COLO668 (cell line): ENCODE measurements at regions not wholly inside any gene's neighbourhood (a gene's known extent, or its start where the extent isn't known, plus 50 kb on each side); places are given as distances from the start of the nearest gene placed in this dataset.
A peak's percentile ranks its signal among the peaks of the same experiment; 100 is the strongest.
"Not testable (repeated sequence)": the region's sequence is repeated elsewhere in the genome, so short reads cannot be mapped to it uniquely, and the experiment has no call there.

Experiments used
- DNase-seq: peaks from one replicate; lab custom pipeline; 2025; ENCODE audit not compliant: unreplicated experiment; lab: John Stamatoyannopoulos, UW

DNA sequence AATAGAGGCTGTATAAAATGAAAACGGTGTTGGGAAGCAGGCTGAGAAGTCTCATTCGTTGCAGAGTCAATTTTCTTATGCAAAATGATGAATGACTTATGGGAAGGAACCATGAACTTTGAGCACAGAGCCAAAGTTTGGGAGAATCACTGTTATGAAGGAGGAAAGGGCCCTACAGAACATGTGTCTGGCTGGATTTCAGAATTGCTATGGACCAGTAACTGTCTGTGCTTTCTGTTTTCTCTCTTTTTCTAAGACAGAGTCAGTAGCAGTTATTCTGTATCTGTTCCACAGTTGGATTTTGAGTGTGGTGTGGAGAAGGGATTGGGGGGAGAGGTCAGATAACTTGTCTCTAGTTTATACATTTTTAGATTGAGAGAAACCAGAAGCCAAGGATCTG lies 265.0 kb upstream of the HS3ST1 start:
- no peak for DNase-seq

DNA sequence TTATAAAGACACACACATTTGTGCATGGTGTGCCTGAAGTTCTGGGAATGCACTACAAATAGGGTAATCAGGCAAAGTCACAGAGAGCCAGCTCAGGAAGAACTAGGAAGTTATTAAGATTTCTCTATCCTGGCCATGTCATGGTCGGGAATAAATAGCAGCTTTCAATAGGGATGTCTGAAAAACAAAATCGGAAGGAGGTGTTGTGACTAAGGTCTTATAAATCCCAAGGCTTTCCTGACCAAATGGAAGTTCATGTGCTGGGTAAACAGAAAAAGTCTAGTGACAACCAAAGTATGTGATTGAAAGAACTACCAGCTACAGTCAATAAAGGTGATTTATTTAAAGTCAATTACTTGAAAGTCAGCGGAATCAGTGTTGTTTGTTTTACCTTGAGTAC lies 262.5 kb upstream of the HS3ST1 start:
- DNase-seq: no peak

DNA sequence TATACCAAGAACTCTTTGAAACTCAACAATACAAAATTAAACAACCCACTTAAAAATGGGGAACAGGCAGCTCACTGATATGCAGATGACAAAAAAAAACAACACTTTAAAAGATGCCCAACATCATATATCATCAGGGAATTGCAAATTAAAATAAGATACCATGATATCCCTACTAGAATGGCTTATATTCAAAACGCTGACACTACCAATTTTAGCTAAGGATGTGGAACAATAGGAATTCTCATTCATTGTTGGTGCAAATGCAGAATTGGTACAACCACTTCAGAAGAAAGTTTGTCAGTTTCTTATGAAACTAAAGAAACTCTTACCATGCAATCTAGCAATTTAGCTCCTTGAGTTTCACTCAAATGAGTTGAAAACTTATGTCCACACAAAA lies 259.0 kb upstream of the HS3ST1 start:
- no peak for DNase-seq

DNA sequence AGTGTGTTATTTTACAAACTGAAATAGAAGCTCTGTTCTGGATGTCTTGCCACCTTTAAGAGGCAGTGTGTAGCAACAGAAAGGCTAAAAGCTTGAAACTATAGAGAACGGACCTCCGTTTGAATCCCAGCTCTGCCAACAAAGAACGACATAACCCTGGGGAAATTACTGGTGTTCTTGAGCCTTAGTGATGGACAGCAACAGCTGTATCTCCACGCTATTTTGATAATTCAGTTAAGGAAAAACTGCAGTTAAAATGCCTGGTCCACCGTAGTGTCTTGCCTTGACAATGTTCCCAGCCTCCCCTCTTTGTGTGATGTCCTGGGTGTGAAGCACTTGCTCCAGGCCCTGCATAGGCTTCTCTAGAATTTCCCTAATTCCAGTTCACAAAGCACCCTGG lies 256.8 kb upstream of the HS3ST1 start:
- DNase-seq: no peak

DNA sequence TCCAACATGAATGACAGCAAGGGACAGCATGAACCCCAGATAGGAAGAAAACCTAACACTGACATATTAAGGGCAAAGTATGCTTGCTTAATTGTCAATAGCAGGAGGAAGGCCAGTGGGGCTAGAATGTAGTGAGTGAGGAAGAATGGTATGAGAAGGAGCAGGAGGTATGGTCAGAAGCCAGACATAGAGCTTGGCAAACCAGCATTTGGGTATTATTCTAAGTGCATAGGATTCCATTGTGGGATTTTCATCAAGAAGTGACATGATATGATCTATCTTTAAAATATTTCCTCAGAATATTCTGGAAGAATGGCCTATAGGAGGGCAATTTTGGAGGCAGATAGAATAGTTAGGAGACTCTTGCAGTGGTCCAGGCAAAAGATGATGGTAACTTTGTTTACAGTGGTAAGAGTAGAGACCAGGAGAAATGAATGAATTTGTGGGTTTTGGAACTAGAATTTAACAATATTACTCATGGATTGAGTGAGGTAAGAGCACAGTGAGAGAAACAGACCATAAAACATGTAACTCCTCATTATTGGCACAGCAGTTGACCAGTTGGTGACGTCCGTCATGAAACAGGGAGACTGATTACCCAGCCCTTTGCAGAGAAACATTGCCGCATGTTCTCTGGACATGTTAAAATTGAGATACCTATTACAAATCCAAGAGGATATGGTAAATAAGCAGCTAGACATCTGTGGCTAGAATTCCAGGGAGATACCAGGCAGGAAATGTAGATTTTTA lies 246.5 kb upstream of the HS3ST1 start:
- no peak for DNase-seq

DNA sequence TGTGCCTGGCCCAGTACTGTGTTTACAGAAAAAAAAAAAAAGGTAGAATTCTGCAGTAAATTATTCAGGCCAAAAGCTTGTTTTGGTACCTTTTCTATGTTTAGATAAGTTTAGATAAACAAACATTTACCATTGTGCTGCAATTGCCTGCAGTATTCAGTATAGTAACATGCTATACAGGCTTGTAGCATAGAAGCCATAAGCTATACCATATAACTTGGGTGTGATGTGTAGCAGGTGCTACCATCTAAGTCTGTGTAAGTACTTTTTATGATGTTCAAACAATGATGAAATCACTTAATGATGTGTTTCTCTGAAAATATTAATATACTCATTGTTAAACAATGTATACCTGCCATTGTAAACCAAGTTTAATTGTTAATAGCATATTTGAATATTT lies 241.6 kb upstream of the HS3ST1 start:
- DNase-seq: no peak

DNA sequence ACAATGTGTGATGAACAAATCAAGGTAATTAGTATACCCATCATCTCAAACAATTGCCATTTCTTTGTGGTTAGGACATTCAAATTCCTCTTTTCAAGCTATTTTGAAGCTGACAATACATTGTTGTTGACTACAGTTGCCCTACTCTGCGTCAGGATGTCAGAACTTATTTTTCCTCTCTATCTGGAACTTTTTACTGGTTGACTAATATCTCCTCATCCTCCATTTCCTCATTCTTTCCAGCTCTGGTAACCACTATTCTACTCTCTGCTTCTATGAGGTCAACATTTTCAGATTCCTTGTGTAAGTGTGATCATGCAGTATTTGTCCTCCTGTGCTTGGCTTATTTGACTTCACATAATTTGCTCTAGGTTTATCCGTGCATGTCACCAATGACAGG lies 240.5 kb upstream of the HS3ST1 start:
- DNase-seq: no peak

DNA sequence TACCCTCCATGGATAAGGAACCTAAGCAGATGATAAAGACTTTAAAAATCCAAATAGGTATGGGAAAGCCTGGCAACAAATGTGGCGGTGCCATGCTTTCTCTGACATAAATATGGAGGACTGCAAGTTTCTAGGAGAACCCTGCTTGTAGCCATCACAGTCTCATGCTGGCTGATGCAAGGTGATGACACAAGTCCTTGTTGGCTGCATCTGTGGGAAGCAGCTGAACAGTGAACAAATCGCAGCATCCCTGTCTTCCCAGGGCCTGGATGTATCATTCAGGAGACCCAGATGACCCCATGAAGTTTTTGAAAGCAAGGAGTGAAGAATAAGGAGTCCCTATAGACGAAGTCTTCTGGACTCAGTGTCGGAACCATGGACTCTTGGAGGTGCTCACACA lies 234.4 kb upstream of the HS3ST1 start:
- no peak for DNase-seq

DNA sequence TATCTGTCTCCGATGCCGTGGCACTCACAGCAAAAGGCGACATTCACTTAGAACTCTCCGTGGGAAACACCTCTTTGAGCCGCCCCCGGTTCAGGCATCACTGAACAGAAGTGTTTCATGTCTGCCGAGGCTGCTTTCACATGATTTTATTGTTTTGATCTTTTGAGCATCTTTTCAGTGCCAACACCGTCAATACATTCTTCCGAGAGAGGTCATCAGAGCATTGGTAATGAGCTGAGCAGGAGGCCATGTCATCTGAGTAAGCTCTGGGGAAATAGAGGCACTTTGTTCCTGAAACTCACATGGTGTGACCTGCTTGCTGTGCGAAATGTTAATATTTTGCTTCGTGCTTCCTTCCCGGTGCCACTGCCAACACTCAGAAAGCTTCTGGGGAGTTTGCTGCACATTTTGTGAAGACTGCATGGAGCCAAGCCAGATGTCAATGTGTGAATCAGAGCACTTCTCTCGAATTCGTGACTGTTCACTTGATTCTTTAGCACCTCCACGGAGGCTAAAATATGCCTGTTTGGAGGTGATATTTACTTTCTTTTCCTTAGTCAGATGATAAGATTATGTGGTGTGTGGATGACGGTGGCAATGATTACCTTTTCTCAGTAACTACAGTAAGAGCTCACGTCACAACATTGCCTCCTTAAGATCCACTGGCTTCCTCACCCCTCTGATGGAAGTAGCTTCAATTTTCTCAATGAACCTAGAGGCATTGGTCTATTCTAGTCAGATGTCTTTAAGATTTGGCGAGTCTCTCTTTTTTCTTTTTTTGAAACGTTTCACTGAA lies 222.3 kb upstream of the HS3ST1 start:
- no peak for DNase-seq

DNA sequence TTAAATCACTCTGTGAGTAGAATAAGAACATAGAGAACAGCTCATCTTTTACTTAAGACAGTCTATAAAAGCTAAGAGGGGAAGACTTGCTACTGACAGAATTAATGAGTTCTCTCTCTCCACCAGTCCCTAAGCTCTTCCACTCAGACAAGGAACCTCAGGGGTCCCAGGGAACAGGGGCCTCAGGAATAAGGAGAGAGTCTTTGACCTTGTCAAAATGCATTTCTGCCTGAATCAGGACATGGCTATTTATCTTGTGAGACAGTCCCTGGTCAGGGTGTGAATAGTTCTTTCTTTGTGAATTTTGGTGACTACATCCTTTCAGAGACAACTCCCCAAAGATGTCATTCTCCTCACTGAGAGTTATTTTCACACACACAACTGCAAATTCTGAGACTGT lies 218.7 kb upstream of the HS3ST1 start:
- no peak for DNase-seq

DNA sequence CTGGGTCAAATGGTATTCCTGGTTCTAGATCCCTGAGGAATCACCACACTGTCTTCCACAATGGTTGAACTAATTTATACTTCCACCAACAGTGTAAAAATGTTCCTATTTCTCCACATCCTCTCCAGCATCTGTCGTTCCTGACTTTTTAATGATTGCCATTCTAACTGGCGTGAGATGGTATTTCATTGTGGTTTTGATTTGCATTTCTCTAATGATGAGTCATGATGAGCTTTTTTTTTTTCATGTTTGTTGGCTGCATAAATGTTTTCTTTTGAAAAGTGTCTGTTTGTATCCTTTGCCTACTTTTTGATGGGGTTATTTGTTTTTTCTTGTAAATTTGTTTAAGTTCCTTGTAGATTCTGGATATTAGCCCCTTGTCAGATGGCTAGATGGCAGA lies 214.4 kb upstream of the HS3ST1 start:
- not testable (repeated sequence) for DNase-seq

DNA sequence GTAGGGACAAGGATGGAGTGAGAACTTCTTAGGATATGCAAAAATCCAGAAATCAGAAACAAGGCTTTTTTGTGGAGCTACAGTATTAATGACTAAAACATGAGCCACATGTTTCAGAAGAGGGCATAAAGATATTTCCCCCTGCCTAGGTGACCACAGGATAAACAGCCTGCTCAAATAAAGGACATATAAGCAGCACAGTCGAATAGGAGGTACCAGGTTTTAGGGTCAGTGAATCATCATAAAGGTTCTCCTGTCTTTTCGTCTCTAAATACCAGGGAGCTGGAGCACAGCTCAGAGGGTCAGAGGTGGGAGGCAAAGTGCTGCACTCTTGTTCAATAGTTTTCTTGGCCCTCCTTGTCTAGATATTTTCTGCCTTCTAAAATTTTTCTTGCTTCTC lies 211.9 kb upstream of the HS3ST1 start:
- DNase-seq: no peak

DNA sequence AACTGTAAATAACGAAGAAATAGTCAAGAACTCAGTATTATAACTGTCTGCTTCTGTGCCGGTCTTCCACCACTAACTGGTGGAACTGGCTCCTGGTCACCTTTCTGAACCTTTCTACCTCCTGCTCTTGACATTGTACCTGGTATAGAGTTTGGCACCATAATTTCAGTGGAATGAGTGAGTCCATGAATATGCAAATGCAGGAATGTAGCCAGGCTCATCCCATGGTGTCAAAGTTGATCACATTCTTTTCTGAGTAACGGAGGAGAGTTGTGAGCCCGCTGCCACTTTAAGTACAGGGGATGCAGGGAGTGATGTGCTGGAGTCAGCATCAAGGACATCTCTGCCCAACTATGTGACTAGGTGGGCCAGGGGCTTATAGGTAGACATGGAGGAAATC lies 207.9 kb upstream of the HS3ST1 start:
- DNase-seq: no peak

DNA sequence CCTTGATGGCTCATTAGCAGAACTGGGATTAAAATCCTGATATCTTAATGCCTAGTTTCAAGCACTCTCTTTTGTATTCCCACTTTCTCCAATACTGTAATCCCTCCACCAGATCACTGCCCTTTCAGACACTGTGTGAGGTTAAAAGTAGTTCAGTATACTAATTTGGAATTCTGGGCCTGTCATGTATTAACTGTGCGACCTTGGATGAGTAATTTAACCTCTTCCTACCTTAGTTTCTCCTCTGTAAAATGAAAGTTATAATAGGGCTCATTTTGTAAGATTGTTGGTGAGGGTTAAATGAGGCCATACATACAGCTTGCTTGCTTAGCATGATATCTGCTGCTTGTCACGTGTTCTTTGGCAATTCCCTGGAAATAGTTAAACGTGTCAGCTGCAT lies 207.3 kb upstream of the HS3ST1 start:
- no peak for DNase-seq

DNA sequence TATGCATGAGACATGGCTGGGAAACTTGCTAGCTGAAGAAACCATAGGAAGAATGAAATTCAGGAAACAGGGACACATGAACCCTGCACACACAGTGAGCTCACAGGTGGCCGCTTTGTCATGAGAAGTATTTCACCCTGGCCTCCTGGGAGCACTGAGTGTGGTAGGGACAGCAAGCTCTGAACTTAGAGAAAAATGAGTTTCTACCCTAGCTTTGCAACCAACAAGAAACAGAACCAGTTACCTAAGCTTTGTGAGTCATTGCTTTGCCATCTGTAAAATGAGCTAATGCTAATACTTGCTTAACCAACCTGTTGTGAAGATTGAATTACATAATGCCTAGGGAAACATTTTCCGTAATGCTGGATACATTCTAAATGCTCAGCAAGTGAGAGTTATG lies 206.6 kb upstream of the HS3ST1 start:
- DNase-seq: no peak

DNA sequence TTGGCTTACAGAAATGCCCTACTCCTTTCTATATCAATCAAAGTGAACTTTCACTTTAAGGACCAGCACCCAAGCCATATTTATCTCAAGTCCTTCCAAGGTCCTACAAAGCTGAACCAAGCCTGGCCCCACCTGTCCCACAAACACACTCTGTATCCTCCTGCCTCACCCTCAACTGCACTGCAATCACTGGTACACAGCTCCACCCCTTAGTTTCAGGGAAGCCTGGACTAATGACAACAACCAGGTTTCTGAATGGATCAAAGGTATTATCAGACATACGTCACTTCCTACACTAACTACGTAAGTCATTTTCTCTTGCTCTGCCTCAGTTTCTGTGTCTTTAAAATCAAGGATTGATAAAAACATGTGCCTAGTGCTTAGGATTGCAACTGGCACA lies 205.6 kb upstream of the HS3ST1 start:
- no peak for DNase-seq

DNA sequence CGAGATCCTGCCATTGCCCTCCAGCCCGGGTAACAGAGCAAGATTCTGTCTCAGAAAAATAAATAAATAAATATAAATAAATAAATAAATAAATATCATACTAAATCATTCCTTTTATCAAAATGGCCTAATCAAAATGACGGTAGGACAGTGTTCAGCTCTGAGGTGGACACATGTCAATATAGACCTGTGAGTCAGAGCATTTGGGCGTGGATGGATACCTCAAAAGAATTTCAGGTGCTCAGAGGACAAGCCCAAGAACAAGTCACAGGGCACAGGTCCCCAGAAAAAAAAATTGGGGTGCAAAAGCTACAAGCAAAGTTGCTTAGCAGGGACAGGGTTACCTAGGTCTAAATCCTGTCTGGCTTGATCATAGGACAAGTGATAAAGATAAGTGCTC lies 204.7 kb upstream of the HS3ST1 start:
- DNase-seq: no peak

DNA sequence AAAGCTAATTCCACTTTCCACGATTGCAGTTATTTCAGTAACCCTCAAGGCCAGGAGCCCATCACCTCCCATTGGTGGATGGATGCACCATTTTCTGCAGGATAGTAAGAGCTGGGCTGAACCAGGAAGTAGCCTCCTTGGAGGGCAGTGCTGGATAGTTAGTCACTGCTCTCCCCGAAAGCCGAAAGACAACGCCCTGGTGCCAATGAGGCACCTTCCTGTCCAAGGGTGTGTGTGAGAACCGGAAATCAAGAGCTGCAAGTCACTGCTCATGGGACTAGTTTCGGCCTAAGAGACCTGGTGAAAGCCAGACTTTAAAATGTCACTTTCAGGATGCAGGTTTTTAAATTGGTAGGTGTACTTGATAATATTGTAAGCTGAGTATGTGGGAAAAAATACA lies 203.8 kb upstream of the HS3ST1 start:
- no peak for DNase-seq

DNA sequence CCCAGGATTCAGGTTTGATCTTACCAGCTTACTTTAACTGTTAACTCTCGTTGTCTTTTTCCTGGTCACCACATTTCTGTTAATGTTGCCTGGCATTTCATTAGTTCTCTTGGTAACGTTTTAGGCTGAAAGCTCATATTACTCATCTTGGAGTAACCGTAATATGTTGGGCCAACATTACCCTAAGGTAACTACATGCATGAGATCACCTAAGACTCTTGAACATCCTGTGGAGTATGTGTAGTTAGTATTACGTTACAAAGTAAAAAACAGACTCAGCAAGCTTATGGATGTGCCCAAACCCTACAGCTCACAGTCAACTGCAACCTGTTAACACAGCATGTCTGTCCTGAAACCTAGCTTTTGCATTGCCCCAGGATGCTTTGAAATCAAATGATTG lies 203.3 kb upstream of the HS3ST1 start:
- DNase-seq: peak; percentile 31

DNA sequence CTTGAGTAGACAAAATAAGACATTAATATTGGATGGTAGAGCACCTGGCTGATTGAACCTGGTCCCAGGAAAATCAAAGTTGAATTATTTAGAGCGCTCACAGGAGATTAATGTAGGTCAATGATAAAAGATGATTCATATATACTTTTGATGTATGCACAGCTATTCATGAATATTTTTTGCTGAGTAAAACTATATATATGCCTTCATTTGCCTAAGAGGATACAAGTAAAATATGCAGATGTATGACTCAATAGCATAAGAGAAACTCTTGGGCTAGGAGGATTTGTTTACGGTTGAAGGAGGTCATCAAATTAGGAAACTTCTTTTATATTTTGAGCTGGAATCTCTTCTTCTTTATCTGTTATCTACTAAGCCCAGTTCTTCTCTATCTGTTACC lies 202.7 kb upstream of the HS3ST1 start:
- DNase-seq: no peak

DNA sequence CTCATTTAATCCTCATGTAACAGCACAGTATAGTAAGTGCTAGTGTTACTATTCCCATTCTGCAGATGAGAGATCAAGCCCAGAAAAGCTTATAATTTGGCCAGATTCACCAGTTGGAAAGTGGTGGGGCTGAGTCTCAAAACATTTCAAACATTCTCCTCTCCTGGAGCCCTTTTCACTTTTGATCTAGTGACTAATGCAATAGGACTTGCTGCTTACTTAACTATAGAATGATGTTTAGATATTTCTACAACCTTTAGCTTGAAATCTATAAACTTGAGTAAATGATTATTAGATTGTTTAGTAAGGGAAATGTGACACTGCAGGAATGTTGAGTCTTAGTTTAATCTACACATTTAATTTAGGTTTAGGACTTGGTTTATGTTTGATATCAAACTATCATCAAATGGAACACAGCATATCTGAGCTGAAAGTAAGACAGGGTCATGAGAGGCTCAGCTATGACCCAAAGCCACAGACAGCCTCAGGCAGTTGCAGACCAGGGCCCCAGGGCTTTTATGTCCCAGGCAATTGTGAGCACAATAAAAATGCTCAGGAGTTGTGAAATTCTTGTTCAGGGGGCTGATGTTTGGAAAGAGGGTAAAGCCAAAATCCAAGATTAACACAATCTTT lies 199.5 kb upstream of the HS3ST1 start:
- DNase-seq: no peak

DNA sequence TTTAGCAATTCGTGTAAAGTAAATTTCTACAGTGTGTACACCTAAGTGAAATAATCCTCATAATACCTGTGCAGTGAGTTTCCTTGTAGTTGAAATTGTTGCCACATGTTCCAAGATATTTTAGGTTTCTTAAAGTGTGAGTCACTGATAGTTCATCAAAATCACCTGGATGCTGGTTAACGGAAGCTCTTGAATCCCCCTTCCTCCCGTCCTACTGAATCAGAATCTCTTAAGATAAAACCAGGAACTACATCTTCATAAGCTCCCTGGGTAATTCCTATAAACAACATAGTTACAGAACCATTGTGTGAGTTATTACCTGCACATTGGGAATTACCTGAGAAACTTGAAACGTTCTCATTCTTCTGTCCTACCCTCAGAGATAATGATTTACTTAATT lies 197.4 kb upstream of the HS3ST1 start:
- no peak for DNase-seq
